Erythroblast (primary cell): ENCODE measurements at regions not wholly inside any gene's neighbourhood (a gene's known extent, or its start where the extent isn't known, plus 50 kb on each side); places are given as distances from the start of the nearest gene placed in this dataset.

Source experiments
- DNase-seq, 2 experiments: peaks; one replicate each; lab custom pipeline; 2025; lab: John Stamatoyannopoulos, UW
- GATA1 ChIP-seq: IDR thresholded peaks from 2 replicates; pipeline ENCODE4 v1.6.1; 2011; ENCODE audit warnings: low read depth, mild to moderate bottlenecking, control low read depth, low read length, moderate library complexity
- POLR2A ChIP-seq: IDR thresholded peaks from 2 replicates; pipeline ENCODE4 v1.6.1; 2011; ENCODE audit warnings: mild to moderate bottlenecking, low read length

GRCh38 chr16:86145669-86146068 lies 246.7 kb downstream of the IRF8 start:
- TF ChIP-seq GATA1: no peak
- TF ChIP-seq POLR2A: no peak
- no peak for DNase-seq

GRCh38 chr16:86150641-86151238 lies 251.8 kb downstream of the IRF8 start:
- TF ChIP-seq GATA1 (no peak), POLR2A (no peak)
- DNase-seq: no peak

- no peak for TF ChIP-seq GATA1
- TF ChIP-seq POLR2A: no peak
- DNase-seq: no peak
These were observed 252.4 kb downstream of the IRF8 start for GRCh38 chr16:86151239-86151851.

DNA sequence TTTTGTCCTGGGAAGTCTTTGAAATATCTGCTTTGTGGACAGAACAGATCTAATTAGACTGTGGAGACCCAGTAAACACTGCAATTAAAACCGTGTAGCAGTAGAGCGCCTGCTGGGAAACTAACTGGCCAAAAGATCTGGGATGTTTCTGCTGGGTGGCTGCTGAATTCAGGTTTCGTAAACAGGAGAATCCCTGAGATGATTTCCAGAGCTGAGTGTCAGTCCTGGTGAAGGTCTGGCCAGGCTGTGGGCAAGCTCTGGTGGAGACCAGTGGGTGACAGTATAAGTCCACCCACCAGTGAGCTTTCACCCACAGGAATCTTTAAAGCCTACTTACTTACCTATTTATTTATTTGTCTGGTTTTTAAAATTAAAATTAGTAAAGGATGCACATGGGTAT lies 257.2 kb downstream of the IRF8 start:
- DNase-seq: no peak
- TF ChIP-seq POLR2A (no peak), GATA1 (no peak)

GRCh38 chr16:86157616-86158247 lies 258.8 kb downstream of the IRF8 start:
- DNase-seq: no peak
- TF ChIP-seq POLR2A (no peak), GATA1 (no peak)

DNA sequence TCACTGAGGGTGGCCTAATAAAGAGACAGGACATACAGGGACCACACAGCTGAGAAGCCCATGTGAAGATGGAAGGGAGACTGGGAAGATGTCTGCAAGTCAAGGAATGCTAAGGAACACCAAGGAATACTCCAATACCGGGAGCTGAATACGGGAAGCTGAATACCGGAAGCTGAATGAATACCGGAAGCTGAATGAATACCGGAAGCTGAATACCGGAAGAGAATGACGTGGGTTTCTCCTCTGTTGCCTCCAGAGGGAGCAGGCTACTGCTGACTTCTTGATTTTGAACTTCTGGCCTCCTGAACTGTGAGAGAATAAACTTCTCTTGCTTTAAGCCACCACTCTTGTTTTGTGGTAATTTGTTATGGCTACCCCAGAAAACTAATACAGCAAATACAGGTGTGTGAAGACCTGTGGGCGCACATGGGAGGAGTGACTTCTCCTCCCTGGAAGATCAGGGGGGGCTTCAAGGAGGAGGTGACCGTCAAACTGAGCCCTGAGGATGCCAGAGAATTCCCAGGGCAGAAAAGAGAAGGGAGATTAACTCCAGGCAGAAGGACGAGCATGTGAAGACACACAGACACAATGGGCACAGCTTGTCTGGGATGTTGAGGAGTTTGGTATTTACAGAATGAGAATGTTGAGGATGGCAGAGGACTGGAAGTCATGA lies 259.9 kb downstream of the IRF8 start:
- TF ChIP-seq POLR2A (no peak), GATA1 (no peak)

DNA sequence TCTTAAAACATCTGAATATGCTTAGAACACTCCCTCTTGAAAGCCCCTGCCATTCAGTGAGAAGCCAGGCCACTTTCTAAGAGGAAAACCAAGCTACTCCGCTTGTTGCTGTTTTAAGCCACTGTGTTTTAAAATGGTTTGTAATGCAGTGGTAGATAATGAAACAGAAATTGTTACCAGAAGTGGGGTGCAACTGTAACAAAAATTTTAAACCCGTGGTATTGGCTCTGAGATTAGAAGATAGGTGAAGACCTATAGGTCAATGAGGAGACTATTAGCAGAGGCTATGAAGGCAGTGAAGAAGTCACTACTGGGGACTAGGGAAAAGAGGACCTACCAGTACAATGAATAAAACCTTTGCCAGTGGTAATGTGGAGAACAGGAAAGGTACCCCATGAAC lies 266.5 kb downstream of the IRF8 start:
- DNase-seq: no peak
- no peak for TF ChIP-seq GATA1
- no peak for TF ChIP-seq POLR2A

More for the DNA sequence above, 259.9 kb downstream of the IRF8 start:
- DNase-seq: no peak

DNA sequence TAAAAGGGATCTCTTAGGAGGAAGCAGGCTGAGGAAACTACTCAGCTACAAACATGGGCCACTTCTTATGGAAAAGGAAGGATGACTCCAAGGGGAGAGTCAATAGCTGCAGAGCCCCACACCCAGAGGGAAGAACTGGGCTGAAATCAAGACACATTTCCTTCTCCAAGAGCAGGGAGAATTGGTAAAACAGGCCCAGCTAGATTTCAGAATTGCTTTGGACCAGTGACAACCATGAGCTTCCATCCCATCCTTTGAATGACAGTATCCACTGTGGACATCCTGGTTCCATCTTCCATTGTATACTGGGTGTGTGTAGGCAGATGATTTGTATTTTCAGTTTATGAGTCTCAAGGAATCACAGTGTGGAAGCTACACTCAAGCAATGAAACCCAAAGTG lies 267.5 kb downstream of the IRF8 start:
- no peak for TF ChIP-seq POLR2A
- TF ChIP-seq GATA1: no peak
- no peak for DNase-seq

- TF ChIP-seq POLR2A (no peak), GATA1 (no peak)
- no peak for DNase-seq
These were observed 268.1 kb downstream of the IRF8 start for GRCh38 chr16:86167061-86167460.

- TF ChIP-seq POLR2A (no peak), GATA1 (no peak)
- DNase-seq: no peak
These were observed 271.8 kb downstream of the IRF8 start for GRCh38 chr16:86170720-86171119.

DNA sequence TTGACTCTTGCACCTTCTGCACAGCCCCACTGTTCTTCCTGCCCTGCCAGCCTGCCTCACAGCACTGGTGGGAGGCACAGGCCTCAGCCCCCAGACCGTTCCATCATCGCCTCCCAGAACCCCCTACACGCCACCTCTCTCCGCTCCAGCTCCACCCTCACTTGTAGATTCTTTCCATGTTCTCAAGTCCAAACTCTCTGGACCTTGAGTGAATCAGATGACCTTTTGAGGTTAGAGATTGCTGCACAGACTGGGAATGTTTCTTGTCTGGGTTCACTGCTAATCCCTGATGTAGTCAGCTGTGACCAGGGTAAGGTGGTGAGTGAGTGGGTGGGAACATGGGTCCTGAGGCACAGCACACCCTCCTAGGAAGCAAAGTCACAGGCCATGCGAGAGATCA lies 272.4 kb downstream of the IRF8 start:
- TF ChIP-seq POLR2A (no peak), GATA1 (no peak)

DNA sequence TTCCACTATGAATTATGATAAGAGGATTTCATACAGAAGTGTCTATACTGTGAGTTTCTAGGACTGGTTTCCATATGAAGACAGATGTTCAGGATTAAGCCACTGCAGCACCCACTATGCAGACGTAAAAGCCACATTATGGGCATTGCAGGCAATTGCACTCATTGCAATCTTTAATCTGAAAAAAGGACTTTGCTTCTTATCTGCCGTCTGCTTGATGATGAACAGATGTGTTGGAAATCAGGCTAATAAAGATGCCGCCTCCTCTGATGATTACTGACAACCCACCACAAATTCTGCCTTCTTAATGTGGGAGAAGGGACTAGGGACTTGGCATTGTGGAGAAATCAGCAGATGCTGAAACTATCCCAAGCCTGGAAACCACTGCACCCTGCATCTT lies 276.9 kb downstream of the IRF8 start:
- TF ChIP-seq GATA1: no peak
- TF ChIP-seq POLR2A: no peak
- no peak for DNase-seq

More for the DNA sequence above, 272.4 kb downstream of the IRF8 start:
- DNase-seq: no peak

GRCh38 chr16:86176462-86176861 lies 277.5 kb downstream of the IRF8 start:
- TF ChIP-seq GATA1: no peak
- TF ChIP-seq POLR2A: no peak

DNA sequence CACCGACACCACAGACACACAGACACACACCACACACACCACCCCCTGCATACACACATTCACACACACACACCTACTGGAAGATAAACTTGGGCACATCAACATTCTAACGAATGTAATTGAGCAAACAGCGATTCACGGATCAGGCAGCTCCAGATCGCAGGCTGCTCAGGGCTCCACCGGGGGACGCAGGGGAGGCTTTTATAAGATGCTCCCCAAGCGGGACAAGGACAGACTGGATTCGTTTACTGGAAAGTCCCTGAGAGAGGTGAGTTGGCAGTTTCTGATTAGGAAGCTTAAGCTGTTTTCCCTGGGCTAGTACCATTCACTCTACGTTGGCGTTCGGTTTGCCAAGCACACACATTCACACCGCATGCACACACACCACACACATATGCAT lies 281.3 kb downstream of the IRF8 start:
- TF ChIP-seq GATA1: no peak
- TF ChIP-seq POLR2A: no peak
- no peak for DNase-seq

More at GRCh38 chr16:86176462-86176861, 277.5 kb downstream of the IRF8 start:
- DNase-seq: no peak
